ENCODE measurements at regions not wholly inside any gene's neighbourhood (a gene's known extent, or its start where the extent isn't known, plus 50 kb on each side); places are given as distances from the start of the nearest gene placed in this dataset.
"Not testable (repeated sequence)": the region's sequence is repeated elsewhere in the genome, so short reads cannot be mapped to it uniquely, and the experiment has no call there.

DNA sequence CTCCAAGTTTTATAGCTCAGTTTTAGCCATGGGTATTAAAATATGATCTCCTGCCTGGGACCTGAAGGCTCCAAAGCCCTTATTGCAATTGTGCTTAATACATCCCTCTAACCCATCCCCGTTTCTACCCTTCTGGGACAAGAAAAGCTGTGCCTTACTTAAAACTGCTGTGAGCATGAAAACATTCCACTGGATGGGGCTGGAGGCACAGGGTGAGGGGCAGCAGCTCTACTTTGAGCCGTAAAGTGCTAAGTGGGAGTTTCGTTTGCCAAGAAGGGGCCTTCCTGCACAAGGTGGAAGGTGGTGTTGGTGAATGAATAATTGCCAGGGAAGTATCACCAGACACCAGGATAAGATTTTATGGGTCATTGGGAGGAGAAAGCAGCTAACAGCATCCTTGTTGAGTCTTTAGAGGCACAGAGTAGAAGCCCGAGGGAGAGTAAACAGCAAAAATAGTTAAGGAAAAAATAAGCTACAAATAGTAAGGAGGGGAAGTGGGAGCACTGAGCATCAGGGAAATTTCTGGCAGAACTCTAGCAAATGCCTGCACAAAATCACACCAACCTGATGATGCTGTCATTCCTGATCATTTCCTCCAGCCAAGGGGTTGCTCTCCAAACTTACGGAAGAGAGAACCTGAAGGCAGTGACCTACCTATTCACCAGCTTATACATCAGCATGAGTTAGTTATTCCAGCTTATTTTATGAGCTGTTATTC lies 218.4 kb downstream of the MREG start:
- DNase-seq (ENCODE audit: low spot score), result no peak

DNA sequence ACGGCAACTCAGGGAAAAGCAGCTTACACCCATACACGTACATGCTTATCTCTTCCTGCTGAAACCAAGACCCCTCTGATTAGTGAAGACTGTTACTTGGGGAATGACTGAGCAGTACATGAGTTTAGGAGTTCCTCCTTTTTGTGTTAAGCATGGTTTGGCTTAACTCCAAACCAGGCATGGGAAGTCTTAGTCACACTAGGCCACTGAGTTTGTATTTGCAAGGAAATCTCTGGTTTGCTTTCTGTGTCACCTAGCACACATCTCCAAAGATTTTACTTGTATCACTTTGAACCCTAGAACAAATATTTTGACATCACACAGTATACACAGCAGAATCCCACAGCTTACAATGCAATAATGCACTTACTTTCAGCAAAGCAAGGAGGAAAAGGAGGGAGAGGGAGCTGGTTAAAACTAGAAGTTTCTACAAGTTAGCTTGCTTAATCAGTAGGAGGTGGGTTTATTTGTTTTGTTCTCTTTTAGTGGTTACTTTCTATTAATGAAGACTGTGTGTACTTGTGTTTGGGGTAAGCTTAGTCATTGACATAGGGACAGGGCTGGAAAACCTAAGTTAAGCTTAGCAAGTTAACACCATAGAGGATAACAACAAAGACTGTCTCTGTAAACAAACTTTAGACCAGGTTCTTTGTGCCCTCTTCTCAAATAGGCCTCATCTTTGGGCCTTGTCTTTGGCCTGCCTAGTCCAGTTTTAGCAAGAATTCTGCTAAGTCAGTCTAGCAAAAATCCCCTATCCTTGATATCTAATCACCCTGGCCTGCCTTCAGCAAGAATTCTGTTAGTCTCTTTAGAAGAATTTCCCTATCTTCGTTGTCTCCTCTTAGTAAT lies 219.4 kb downstream of the MREG start:
- DNase-seq (ENCODE audit: low spot score), result peak; percentile 12

GRCh38 chr2:215791481-215791937 lies 221.8 kb downstream of the MREG start:
- no peak for DNase-seq (ENCODE audit: low spot score)

DNA sequence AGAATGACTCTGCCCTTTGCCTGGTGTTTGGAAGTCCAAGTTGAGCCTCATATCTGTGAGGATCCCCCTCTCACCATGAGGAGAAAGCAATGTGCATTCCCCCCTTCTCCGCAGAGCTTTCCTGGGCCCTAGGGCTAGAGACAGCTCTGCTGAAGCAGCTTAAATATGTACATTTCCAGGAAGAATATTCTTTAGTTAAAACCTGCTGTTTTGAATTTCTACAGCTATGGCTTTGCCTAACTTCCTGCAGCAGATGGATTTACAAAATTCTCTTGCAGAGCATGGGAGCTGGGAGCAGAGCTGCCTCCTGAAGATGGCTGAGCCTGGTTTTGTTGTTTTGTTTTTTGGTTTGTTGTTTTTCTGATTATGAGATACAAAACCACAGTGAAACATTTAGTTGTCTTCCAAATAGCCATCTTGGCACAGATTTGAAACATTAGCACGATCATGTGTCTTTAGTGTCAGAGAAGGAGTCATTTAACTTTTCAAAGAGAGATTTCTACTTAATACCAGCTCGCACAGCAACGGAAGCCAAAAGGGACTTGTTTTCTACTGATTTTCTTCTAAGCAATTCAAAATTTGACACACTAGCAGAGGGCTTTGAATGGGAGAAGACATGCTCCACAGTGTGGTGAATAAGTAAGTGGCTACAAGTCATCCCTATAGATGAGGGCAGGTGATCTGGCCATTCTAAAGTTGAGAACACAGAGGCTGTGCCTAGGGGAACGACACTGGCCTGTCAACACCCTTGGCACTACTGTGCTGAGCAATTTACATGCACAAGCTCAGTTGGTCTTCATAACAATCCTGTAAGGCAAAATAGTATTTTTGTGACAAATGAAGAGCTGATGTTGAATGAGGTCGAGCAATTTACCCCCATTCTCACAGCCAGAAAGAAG lies 222.6 kb downstream of the MREG start:
- DNase-seq (ENCODE audit: low spot score), result no peak

- DNase-seq (ENCODE audit: low spot score), result no peak
These were observed 225.7 kb downstream of the MREG start for GRCh38 chr2:215787565-215788178.

DNA sequence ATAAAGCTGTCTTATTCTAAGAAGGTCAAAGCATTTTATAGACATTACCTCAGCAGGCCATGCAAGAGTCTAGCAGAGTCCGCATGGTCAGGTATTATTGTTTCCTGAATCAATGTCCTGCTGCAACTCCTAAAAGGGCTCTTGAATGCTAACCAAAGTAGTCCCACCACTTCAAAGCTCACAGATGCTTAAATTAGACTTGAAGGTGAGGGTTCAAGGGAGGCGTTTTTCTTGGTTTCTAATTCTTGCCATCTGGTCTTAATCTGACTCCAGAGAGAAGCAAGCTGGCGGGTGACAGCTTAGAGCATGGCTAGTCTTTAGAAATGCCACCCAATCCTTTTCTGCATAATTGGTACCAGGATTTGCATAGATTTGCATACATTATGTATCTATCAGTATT lies 226.3 kb downstream of the MREG start:
- no peak for DNase-seq (ENCODE audit: low spot score)

GRCh38 chr2:215784371-215784783 lies 229.0 kb downstream of the MREG start:
- DNase-seq (ENCODE audit: low spot score), result no peak

DNA sequence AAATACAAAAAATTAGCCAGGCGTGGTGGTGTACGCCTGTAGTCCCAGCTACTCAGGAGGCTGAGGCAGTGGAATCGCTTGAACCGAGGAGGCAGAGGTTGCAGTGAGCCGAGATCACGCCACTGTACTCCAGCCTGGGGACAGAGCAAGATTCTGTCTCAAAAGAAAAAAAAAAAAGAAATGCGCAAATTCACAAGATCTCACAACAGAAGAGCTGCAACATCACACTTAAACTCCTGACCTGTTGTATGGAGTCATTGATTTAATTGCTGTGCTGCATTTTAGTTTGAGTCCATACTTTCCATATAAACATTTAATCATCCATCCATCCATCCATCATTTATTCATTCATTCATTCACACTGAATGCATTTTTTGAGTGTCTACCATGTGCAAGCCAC lies 229.7 kb downstream of the MREG start:
- DNase-seq (ENCODE audit: low spot score), result not testable (repeated sequence)

GRCh38 chr2:215782965-215783364 lies 230.4 kb downstream of the MREG start:
- DNase-seq (ENCODE audit: low spot score), result no peak

GRCh38 chr2:215782295-215782694 lies 231.1 kb downstream of the MREG start:
- DNase-seq (ENCODE audit: low spot score), result no peak

DNA sequence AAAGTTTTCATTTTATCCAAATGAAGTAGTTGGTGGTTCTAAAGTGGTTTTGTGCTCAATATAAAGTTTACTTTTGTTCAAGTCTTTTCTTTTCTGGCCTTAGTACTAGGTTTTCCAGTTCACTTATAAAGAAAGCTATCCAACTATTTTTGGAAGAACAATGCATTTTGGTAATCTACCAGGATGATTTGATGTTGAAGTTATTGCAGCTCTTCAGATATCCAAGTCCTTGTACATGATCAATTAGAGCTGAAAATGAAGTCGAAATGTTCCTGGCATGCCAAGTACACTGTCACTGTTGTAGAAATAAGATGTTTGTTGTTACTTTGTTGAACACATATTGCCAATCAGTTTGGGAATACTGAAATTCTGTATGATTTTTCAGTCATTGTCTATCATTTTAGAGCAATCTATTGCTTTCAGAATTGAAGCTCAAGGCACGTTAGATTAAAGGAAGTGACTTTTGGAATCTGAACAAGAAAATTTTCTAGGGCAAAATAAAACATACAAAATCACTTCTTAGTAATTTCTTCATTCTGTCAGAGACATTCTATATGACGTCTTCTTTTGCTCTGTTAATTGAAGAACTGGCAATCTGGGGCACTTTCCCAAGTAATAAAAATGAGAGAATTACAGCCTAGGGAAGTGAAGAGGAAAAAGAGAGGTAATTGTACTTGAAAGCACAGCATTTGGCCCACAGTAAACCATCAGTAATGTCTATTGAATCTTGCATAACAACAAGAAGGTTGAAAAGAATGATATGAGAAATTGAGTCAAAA lies 232.3 kb downstream of the MREG start:
- DNase-seq (ENCODE audit: low spot score), result no peak

DNA sequence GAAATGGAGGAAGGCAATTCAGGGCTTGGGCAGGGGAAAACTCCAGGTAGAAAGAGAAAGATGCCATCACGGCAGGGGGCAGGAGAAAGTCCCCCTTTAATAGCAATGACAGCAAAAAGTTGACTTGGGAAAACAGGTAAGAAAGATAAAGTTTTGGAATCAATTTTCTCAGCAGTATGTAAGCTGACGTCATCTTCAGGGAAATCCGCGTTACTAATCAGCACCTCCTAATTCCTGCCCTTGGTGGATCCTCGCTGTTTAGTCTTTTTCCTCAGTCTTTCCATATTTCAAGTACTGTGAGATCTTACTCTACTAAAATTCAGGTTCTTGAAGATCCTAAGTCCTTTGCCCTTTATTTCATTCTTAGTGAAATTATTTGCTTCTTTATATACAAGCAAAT lies 233.0 kb downstream of the MREG start:
- DNase-seq (ENCODE audit: low spot score), result no peak

- no peak for DNase-seq (ENCODE audit: low spot score)
These were observed 233.4 kb downstream of the MREG start for GRCh38 chr2:215779912-215780311.

DNA sequence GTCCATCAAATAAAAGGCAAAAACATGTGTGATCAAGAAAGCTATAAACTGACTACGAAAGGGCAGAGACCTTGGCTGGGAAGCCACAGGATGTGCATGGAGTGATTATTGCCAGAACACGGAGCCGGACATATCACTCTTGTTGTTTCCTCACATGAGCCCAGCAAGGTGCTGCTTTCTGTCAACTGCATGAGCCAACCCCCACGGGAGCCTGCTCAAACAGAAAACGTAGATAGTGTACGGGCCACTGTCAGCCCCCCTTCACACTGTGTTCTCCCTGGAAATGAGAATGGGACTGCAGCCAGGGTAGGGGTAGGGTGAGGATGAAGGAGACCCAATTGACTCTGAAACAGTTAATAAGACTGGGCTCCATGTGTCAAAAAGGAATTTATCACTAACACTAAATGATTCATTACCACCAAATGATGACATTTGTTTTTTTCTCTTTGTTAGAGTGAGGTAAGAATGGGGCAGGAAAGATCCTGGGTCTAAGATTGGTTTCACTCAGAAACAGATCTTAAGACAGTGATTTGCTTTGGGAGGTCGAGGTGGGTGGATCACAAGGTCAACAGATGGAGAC lies 235.8 kb downstream of the MREG start:
- no peak for DNase-seq (ENCODE audit: low spot score)

DNA sequence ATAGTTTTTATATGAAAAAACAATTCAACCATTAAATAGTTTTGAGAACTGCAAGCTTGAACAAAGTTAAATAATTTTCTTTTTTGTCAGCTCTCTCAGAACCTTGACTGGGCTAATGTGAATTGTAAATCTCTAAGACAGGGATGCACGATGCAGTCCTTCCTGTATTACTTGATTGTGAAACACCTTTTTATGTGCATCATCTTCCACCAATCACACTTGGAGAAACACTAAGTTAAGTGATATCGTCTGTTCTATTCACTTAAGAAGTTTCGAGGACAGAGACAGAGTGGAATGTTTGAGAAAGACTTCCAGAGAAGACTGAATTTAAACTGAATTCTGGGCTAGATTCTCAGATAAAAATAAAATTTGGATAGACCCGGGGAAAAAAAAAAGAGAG lies 238.2 kb downstream of the MREG start:
- DNase-seq (ENCODE audit: low spot score), result no peak

GRCh38 chr2:215773728-215774127 lies 239.6 kb downstream of the MREG start:
- DNase-seq (ENCODE audit: low spot score), result no peak

DNA sequence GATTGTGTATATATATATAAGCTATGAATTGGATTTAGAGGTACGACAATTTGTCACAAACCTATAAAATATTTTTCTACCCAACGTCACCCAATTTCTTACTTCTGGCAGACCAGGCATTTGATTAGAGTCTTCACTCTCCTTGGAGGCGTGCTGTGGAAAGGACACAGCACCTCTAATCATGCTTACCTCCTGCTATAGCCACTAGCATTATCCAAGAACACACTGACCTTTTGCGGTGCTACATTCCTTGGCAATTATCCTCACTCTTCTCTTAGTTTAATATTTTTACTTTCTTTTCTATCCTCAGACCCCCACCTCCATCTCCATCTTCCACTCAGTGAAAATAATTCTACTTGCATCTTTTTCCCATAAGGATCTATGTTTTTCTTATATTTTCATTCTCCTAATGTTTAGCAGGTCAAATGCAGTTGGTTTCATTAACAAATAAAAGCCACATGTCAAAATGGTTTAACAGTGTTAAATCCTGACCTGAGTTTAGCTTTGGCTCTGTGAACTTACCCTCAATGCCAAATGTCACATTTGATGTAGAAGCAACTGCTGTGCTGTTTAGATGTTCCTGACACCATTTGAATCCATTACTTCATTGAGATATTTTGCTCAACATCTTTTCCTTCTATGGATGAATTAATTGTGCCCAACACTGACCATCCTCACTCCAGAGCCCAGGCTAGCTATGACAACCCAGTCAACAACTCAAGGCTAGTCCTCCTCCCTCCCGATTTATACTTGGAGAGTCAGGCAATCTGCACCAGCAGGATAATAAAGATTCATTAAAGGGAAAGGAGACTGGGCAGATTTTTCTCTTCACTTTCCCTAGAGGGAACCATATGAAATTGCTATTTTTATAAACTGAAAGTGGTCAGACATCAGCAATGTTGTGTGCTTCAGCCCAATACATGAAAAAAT lies 240.5 kb downstream of the MREG start:
- no peak for DNase-seq (ENCODE audit: low spot score)

DNA sequence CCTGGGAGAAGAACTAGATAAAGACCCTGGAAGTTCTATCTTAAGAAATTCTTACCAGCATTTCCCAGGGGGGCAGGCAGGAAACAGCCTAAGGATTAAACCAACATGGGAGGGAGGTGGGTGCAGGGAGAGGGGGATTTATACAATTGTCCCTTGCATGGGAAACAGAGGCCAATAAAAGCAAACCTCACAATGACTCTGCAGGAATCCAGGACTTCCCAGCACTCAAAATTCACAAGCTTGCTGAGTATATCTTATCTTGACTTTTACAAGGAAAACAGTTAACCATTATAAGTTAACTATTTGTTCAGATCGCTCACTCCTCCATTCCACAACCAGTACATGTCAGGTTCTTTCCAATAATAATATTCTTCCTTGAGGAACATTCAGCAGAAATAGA lies 241.3 kb downstream of the MREG start:
- DNase-seq (ENCODE audit: low spot score), result no peak

DNA sequence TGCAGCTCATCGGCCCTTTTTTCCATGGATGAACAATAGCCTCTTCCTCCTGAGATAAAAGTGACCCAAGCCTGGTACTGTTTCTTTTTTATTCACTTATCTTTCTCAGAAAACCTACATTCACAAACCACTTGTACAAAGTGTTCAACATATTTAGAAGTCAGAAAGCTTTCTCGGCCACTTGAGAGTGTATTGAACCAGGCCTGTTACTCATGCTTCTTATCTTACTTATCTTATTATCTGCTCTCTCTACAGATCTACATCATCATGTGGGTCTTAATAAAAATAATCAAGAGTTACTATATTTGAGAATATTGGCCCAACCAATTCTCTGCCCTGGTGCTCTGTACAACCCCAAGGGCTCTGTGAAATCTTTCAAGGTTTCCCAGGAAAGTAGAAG lies 242.1 kb downstream of the MREG start:
- DNase-seq (ENCODE audit: low spot score), result no peak

DNA sequence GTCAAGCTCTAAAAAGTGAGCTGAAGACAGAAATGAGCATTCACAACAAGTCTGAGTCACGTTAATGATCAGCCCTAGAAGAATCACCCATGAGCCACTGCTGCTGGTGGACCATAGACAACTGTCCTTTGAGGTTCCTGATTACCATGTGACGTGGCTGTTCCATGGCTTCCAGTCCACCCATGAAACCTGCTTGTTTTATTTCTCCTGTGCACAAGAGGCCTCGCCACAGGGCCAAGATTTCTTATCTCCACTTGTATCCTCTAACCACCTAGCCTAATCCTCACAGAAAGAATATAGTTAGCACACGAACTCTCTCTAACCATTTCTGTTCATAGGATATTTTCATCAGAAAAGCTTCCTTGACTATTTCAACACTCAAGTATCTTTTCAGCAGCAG lies 242.7 kb downstream of the MREG start:
- no peak for DNase-seq (ENCODE audit: low spot score)
